AG09309 (cell line): ENCODE measurements at regions not wholly inside any gene's neighbourhood (a gene's known extent, or its start where the extent isn't known, plus 50 kb on each side); places are given as distances from the start of the nearest gene placed in this dataset.

ENCODE experiments used
- DNase-seq: peaks from one replicate; pipeline ENCODE4 v3.0.0-alpha.2; 2010; ENCODE audit warnings: low read depth
- H3K4me3 ChIP-seq: 2 replicates; pipeline ENCODE4 v1.5.1; 2011; ENCODE audit warnings: mild to moderate bottlenecking, low read depth, low read length, moderate library complexity; ENCODE audit not compliant: control insufficient read depth
- TF ChIP-seq, protein P1 (sequence below): IDR thresholded peaks from 2 replicates; pipeline ENCODE4 v1.5.1; 2011; ENCODE audit warnings: mild to moderate bottlenecking, low read depth, low read length, inconsistent platforms; ENCODE audit not compliant: insufficient read depth, control insufficient read depth; ENCODE audit errors: missing control alignments

DNA sequence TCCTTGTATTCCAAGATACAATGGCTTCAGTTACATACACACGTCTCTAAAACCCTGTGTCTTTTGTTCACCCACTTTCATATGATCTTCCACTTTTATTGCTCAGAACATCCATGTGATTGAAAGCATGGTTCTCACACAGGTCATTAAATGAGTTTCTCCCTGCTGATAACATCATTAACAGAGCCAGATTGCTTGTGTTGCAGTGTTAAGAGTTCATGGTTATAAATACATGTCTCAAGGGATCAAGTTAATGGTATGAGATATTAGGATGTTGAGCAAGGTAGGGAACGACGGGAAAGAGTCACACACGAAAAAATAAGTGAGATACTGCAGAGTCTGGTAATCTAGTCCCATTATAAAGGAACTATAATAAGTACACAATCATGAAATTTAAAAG, 861.5 kb downstream of the SORCS1 start:
- no peak overlapping the region for H3K4me3 ChIP-seq
- DNase-seq = no peak
- TF ChIP-seq, protein P1, sequence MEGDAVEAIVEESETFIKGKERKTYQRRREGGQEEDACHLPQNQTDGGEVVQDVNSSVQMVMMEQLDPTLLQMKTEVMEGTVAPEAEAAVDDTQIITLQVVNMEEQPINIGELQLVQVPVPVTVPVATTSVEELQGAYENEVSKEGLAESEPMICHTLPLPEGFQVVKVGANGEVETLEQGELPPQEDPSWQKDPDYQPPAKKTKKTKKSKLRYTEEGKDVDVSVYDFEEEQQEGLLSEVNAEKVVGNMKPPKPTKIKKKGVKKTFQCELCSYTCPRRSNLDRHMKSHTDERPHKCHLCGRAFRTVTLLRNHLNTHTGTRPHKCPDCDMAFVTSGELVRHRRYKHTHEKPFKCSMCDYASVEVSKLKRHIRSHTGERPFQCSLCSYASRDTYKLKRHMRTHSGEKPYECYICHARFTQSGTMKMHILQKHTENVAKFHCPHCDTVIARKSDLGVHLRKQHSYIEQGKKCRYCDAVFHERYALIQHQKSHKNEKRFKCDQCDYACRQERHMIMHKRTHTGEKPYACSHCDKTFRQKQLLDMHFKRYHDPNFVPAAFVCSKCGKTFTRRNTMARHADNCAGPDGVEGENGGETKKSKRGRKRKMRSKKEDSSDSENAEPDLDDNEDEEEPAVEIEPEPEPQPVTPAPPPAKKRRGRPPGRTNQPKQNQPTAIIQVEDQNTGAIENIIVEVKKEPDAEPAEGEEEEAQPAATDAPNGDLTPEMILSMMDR = no peak

DNA sequence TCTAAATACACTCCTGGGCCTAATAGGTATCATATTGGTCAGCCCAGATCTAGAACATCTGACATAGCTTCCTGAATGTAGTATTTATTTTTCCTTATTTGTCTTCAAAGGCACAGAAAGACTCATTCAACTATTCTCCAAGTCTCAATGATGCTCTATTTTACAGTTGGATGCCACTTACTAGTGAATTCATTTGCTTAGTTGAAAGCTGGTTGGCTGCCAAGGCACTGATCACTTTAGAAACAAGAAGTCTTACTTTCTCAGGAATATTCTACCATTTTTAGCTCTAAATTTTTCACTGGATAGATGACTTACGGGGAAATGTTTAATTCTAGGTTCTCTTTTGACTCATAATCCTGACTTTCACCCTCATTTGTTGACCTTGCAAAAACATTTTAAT, 863.4 kb downstream of the SORCS1 start:
- DNase-seq = no peak
- no peak overlapping the region for H3K4me3 ChIP-seq
- TF ChIP-seq, protein P1 = no peak

DNA sequence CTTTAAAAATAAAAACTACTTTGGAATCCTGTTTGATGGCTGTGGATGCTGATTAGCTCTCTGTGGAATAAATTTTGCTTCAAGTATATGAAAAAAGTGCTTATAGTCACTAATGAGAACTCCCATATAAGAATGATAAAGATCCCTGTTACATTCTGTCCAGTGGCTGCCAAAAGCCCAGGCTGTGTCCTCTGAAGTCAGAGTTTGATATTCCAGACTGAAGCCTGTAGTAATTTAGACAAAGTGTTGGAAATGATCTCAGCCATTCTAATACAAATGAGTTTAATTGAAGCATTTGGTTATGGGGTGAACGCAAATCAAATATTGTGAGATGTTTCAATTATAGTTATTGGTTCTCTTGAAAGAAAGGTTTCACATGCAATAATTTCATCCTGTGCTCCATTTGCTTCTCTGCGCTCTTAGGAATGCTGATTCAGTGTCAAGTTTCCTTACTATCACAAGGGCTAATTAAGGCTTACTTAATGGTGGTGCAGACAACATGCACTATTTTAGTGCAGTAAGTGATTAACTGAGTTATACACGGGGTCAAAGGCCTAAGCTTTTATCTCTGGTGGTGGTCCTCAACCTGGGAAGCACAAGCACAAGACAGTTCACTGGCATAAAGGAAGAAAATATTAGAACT, 867.6 kb downstream of the SORCS1 start:
- DNase-seq = no peak
- H3K4me3 ChIP-seq = no peak overlapping the region
- TF ChIP-seq, protein P1 = no peak

DNA sequence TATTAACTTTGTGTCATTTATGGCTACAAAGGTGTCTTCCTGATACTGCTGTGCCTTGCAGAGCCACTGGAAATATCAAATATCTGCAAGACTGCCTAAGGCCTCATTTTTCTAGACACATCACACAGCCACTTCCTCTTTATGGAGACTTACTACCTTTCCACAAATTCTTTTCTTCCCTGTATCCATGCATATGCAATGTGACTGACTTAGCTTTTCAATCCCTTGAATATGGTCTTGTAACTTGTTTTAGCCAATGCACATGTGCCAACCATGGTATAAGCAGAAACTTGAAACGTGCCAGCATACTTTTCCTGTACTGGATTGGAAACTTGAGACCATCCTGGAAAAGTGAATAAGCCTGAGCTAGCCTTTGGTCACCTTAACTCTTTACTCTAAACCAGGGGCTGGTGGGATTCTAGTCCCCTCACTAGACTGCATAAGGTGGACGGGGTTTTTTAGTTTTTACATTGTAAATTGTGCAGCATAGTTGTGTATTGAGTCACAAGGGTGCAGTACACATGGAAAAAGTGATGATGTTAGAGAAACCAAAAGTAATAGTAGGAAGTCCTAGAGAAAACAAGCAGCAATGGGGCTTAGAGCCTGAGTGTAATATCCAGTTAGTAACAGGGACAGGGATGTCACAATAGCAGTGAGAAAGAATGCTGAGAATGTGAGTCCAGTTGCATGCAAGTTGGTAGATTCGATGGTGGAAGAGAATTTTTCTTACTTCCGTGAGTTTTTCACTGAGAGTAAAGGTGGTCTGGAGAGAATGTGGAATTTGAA, 879.5 kb downstream of the SORCS1 start:
- H3K4me3 ChIP-seq = no peak overlapping the region
- DNase-seq = no peak
- TF ChIP-seq, protein P1 = no peak

DNA sequence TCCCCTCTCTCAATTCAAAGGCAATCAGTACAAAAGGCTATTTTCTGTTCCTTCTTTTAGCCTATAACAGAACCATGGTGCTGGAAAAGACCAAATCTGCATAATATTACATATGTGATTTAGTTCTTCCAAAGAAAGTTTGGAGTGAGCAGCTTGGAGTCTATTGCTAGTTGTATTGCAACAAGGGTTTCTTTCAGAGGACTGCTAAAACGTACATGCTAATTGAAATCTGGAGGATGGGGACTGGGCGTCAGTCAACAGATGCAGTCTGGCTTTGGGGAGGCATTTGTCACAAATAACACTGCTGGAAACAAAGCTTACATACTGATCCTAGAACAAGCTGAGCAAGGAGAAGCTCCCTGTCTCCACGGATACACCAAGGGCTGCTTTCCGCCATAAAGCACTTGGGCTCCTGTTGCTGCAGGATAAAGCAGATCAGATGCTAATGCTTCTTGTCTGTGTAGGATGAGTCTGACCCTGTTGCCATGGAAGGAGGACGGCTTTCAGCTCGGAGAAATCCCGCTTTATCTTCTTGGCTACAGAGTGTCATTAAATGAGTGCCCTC, 883.5 kb downstream of the SORCS1 start:
- TF ChIP-seq, protein P1 = no peak
- no peak for DNase-seq
- no peak overlapping the region for H3K4me3 ChIP-seq

DNA sequence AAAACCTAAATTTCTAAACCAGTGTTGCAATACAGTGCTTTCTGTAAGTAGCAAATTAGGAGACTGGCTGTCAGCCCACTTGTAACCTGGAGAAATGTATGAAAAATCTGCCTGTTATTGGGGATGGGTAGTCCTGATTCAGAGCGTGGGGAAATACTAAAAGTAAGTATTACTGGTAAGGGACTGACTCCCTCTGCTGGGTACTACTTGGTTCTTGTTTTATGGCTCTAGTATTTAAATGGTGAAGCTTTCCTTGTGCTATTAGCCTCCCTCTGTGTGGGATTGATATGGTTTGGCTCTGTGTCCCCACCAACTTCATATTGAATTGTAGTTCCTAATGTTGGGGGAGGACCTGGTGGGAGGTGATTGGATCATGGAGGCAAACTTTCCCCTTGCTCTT, 886.1 kb downstream of the SORCS1 start:
- no peak for DNase-seq
- H3K4me3 ChIP-seq = no peak overlapping the region
- TF ChIP-seq, protein P1 = no peak
